Chondrocyte (in vitro differentiated cells): ENCODE measurements at regions not wholly inside any gene's neighbourhood (a gene's known extent, or its start where the extent isn't known, plus 50 kb on each side); places are given as distances from the start of the nearest gene placed in this dataset.
"Not testable (repeated sequence)": the region's sequence is repeated elsewhere in the genome, so short reads cannot be mapped to it uniquely, and the experiment has no call there.

Experiments used
- DNase-seq: peaks from one replicate; pipeline ENCODE4 v3.0.0; 2021; ENCODE audit warnings: mixed read lengths, low spot score
- H3K27ac Mint-ChIP-seq: one replicate; pipeline ENCODE4 v1.8.0; 2021; ENCODE audit warnings: mild to moderate bottlenecking, moderate library complexity, mixed read lengths; ENCODE audit not compliant: unreplicated experiment
- H3K27me3 Mint-ChIP-seq: 2 replicates; pipeline ENCODE4 v1.8.0; 2021; ENCODE audit warnings: low read depth, mixed read lengths
- H3K36me3 Mint-ChIP-seq: 2 replicates; pipeline ENCODE4 v1.8.0; 2021; ENCODE audit warnings: low read depth, mixed read lengths
- H3K4me1 Mint-ChIP-seq: 2 replicates; pipeline ENCODE4 v1.8.0; 2021; ENCODE audit warnings: low read depth, mild to moderate bottlenecking, mixed read lengths
- H3K4me3 Mint-ChIP-seq: one replicate; pipeline ENCODE4 v1.8.0; 2021; ENCODE audit warnings: mild to moderate bottlenecking, moderate library complexity, mixed read lengths; ENCODE audit not compliant: unreplicated experiment
- H3K9me3 Mint-ChIP-seq: 2 replicates; pipeline ENCODE4 v1.8.0; 2021; ENCODE audit warnings: low read depth, mixed read lengths
- TF ChIP-seq, protein P1 (sequence below): fragments of 200-600 bp; sonication (generic); IDR thresholded peaks from 2 replicates; pipeline ENCODE4 v1.5.0; 2021; ENCODE audit warnings: antibody characterized with exemption, mild to moderate bottlenecking, moderate library complexity

GRCh38 chr2:194549387-194549786, 1107.6 kb upstream of the SLC39A10 start:
- Mint-ChIP-seq H3K36me3 (no peaks in the 10 kb centered on the region), H3K27me3 (peaks cover 3% of the 10 kb centered on the region), H3K4me1 (no peaks in the 10 kb centered on the region), H3K27ac (no peak overlapping the region), H3K9me3 (no peaks in the 10 kb centered on the region), H3K4me3 (no peak overlapping the region)
- TF ChIP-seq, protein P1, sequence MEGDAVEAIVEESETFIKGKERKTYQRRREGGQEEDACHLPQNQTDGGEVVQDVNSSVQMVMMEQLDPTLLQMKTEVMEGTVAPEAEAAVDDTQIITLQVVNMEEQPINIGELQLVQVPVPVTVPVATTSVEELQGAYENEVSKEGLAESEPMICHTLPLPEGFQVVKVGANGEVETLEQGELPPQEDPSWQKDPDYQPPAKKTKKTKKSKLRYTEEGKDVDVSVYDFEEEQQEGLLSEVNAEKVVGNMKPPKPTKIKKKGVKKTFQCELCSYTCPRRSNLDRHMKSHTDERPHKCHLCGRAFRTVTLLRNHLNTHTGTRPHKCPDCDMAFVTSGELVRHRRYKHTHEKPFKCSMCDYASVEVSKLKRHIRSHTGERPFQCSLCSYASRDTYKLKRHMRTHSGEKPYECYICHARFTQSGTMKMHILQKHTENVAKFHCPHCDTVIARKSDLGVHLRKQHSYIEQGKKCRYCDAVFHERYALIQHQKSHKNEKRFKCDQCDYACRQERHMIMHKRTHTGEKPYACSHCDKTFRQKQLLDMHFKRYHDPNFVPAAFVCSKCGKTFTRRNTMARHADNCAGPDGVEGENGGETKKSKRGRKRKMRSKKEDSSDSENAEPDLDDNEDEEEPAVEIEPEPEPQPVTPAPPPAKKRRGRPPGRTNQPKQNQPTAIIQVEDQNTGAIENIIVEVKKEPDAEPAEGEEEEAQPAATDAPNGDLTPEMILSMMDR = no peak
- no peak for DNase-seq

DNA sequence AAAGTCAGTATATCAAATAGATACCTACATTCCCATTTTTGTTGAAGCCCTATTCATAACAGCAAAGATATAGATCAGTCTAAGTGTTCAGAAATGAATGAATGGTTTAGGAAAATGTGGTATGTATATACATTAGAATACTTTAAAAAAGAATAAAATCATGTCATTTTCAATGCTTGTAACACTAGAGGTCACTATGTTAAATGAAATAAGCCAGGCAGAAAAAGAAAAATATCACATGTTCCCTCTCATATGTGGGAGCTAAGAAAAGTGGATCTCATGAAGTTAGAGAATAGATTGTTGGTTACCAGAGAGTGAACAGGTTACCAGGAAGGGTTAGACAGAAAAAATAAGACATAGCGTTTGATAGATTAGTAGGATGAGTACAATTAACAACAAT, 1111.0 kb upstream of the SLC39A10 start:
- Mint-ChIP-seq H3K27me3 (peaks cover 1% of the 10 kb centered on the region), H3K9me3 (peaks cover 18% of the 10 kb centered on the region), H3K4me1 (no peaks in the 10 kb centered on the region), H3K27ac (no peak overlapping the region), H3K36me3 (peaks cover 1% of the 10 kb centered on the region), H3K4me3 (no peak overlapping the region)
- DNase-seq = no peak
- TF ChIP-seq, protein P1 = peak; percentile 76

- Mint-ChIP-seq H3K27ac (no peak overlapping the region), H3K36me3 (peaks cover 1% of the 10 kb centered on the region), H3K9me3 (peaks cover 26% of the 10 kb centered on the region), H3K4me1 (no peaks in the 10 kb centered on the region), H3K4me3 (no peak overlapping the region), H3K27me3 (peaks cover 4% of the 10 kb centered on the region)
- no peak for DNase-seq
- TF ChIP-seq, protein P1 = no peak
Observed at GRCh38 chr2:194539425-194539824, 1117.6 kb upstream of the SLC39A10 start.

DNA sequence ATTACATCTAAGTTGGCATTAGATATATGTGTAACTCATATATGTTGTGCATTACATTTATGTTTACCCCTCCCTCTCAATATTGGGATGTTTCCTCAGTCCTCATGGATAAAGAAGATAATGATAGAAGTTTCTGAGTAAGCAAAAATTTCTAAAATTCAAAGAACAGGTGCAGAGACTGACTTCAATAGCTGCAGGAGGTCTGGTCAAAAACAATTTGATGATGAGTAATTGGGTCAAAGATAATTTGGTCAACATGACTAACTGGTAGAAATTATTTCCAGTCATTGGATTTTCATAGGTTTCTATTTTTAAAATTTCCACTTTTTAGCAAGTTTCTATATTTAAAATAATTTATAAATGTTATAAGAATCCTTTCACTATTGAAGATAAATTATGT, 1130.9 kb upstream of the SLC39A10 start:
- H3K27ac Mint-ChIP-seq = no peak overlapping the region
- no peaks in the 10 kb centered on the region for H3K36me3 Mint-ChIP-seq
- H3K27me3 Mint-ChIP-seq = peaks cover 17% of the 10 kb centered on the region
- no peak overlapping the region for H3K4me3 Mint-ChIP-seq
- no peak for DNase-seq
- no peaks in the 10 kb centered on the region for H3K4me1 Mint-ChIP-seq
- H3K9me3 Mint-ChIP-seq = no peaks in the 10 kb centered on the region
- TF ChIP-seq, protein P1 = no peak

- Mint-ChIP-seq H3K9me3 (no peaks in the 10 kb centered on the region), H3K4me3 (no peak overlapping the region), H3K27me3 (no peaks in the 10 kb centered on the region), H3K4me1 (no peaks in the 10 kb centered on the region), H3K27ac (no peak overlapping the region), H3K36me3 (no peaks in the 10 kb centered on the region)
- TF ChIP-seq, protein P1 = no peak
- DNase-seq = no peak
Observed at GRCh38 chr2:194514281-194514680, 1142.7 kb upstream of the SLC39A10 start.

DNA sequence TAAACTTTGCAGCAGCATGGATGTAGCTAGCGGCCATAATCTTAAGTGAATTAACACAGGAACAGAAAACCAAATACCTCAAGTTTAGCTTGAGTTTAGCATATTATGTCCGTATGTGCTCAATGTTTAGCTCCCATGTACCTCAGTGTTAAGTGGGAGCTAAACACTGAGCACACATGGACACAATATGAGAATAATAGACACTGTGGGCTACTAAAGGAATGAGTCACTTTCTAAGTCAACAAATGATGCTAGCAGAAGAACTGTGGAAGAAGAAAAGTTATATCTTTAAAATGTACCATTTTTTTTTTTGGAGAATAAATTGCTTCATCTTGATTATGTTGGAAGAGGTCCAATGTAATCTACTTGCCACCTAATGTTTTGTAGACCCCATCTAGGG, 1146.0 kb upstream of the SLC39A10 start:
- not testable (repeated sequence) for H3K36me3 Mint-ChIP-seq, H3K4me3 Mint-ChIP-seq, H3K4me1 Mint-ChIP-seq, H3K27ac Mint-ChIP-seq, H3K9me3 Mint-ChIP-seq, DNase-seq, H3K27me3 Mint-ChIP-seq

DNA sequence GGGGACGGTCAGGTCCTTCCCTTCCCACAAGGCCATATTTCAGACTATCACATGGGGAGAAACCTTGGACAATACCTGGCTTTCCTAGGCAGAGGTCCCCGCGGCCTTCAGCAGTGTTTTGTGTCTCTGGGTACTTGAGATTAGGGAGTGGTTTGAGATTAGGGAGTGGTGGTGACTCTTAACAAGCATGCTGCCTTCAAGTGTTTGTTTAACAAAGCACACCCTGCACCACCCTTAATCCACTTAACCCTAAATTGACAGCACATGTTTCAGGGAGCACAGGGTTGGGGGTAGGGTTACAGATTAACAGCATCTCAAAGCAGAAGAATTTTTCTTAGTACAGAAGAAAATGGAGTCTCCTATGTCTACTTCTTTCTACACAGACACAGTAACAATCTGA, 1152.2 kb upstream of the SLC39A10 start:
- not testable (repeated sequence) for H3K4me3 Mint-ChIP-seq, H3K27me3 Mint-ChIP-seq, H3K27ac Mint-ChIP-seq

More for the DNA sequence above, 1152.2 kb upstream of the SLC39A10 start:
- not testable (repeated sequence) for H3K36me3 Mint-ChIP-seq, DNase-seq, H3K4me1 Mint-ChIP-seq, H3K9me3 Mint-ChIP-seq
